ENCODE measurements at regions not wholly inside any gene's neighbourhood (a gene's known extent, or its start where the extent isn't known, plus 50 kb on each side); places are given as distances from the start of the nearest gene placed in this dataset.
"Not testable (repeated sequence)": the region's sequence is repeated elsewhere in the genome, so short reads cannot be mapped to it uniquely, and the experiment has no call there.

GRCh38 chr17:20668868-20669267 lies 89.3 kb downstream of the CDRT15L2 start:
- H3K27me3 ChIP-seq; H3K27ac ChIP-seq; H3K9me3 ChIP-seq; H3K4me1 ChIP-seq (ENCODE audit: control insufficient read depth in 1 of 2, insufficient read depth in 1 of 2, low read depth in 1 of 2, low read length in 1 of 2); H3K36me3 ChIP-seq; H3K4me3 ChIP-seq (ENCODE audit: low read depth in 1 of 2, low read length in 1 of 2): not testable (repeated sequence)

- not testable (repeated sequence) for H3K27ac ChIP-seq; H3K27me3 ChIP-seq; H3K4me1 ChIP-seq (ENCODE audit: control insufficient read depth in 1 of 2, insufficient read depth in 1 of 2, low read depth in 1 of 2, low read length in 1 of 2); H3K4me3 ChIP-seq (ENCODE audit: low read depth in 1 of 2, low read length in 1 of 2); H3K36me3 ChIP-seq; H3K9me3 ChIP-seq
Measured at GRCh38 chr17:20670506-20670905, 91.0 kb downstream of the CDRT15L2 start.

DNA sequence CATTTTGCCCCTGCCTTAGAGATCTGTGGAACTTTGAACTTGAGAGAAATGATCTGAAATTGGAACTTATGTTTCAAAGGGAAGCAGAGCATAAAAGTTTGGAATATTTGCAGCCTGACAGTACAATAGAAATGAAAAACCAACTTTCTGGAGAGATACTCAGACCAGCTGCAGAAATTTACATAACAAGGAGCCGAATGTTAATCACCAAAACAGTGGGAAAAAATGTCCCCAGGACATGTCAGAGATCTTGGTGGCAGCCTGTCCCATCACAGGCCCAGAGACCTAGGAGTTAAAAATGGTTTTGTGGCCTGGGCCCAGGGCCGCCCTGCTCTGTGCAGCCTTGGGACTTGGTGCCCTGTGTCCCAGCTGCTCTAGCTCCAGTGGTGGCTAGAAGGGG lies 94.8 kb downstream of the CDRT15L2 start:
- H3K36me3 ChIP-seq; H3K9me3 ChIP-seq; H3K27ac ChIP-seq; H3K4me3 ChIP-seq (ENCODE audit: low read depth in 1 of 2, low read length in 1 of 2); H3K27me3 ChIP-seq; H3K4me1 ChIP-seq (ENCODE audit: control insufficient read depth in 1 of 2, insufficient read depth in 1 of 2, low read depth in 1 of 2, low read length in 1 of 2): not testable (repeated sequence)

- H3K36me3 ChIP-seq; H3K27ac ChIP-seq; H3K27me3 ChIP-seq; H3K4me1 ChIP-seq (ENCODE audit: control insufficient read depth in 1 of 2, insufficient read depth in 1 of 2, low read depth in 1 of 2, low read length in 1 of 2); H3K4me3 ChIP-seq (ENCODE audit: low read depth in 1 of 2, low read length in 1 of 2); H3K9me3 ChIP-seq: not testable (repeated sequence)
Measured at GRCh38 chr17:20675707-20676106, 96.2 kb downstream of the CDRT15L2 start.

GRCh38 chr17:20676656-20677055 lies 97.1 kb downstream of the CDRT15L2 start:
- not testable (repeated sequence) for H3K36me3 ChIP-seq; H3K27me3 ChIP-seq; H3K9me3 ChIP-seq; H3K4me3 ChIP-seq (ENCODE audit: low read depth in 1 of 2, low read length in 1 of 2); H3K4me1 ChIP-seq (ENCODE audit: control insufficient read depth in 1 of 2, insufficient read depth in 1 of 2, low read depth in 1 of 2, low read length in 1 of 2); H3K27ac ChIP-seq

GRCh38 chr17:20677469-20677868 lies 97.9 kb downstream of the CDRT15L2 start:
- not testable (repeated sequence) for H3K4me3 ChIP-seq (ENCODE audit: low read depth in 1 of 2, low read length in 1 of 2); H3K36me3 ChIP-seq; H3K27me3 ChIP-seq; H3K4me1 ChIP-seq (ENCODE audit: control insufficient read depth in 1 of 2, insufficient read depth in 1 of 2, low read depth in 1 of 2, low read length in 1 of 2); H3K27ac ChIP-seq; H3K9me3 ChIP-seq

GRCh38 chr17:20678424-20678823 lies 98.9 kb downstream of the CDRT15L2 start:
- not testable (repeated sequence) for H3K27ac ChIP-seq; H3K4me3 ChIP-seq (ENCODE audit: low read depth in 1 of 2, low read length in 1 of 2); H3K4me1 ChIP-seq (ENCODE audit: control insufficient read depth in 1 of 2, insufficient read depth in 1 of 2, low read depth in 1 of 2, low read length in 1 of 2); H3K36me3 ChIP-seq; H3K27me3 ChIP-seq; H3K9me3 ChIP-seq

- not testable (repeated sequence) for H3K36me3 ChIP-seq; H3K4me1 ChIP-seq (ENCODE audit: control insufficient read depth in 1 of 2, insufficient read depth in 1 of 2, low read depth in 1 of 2, low read length in 1 of 2); H3K4me3 ChIP-seq (ENCODE audit: low read depth in 1 of 2, low read length in 1 of 2); H3K27ac ChIP-seq; H3K9me3 ChIP-seq; H3K27me3 ChIP-seq
Measured at GRCh38 chr17:20681746-20682722, 102.5 kb downstream of the CDRT15L2 start.

DNA sequence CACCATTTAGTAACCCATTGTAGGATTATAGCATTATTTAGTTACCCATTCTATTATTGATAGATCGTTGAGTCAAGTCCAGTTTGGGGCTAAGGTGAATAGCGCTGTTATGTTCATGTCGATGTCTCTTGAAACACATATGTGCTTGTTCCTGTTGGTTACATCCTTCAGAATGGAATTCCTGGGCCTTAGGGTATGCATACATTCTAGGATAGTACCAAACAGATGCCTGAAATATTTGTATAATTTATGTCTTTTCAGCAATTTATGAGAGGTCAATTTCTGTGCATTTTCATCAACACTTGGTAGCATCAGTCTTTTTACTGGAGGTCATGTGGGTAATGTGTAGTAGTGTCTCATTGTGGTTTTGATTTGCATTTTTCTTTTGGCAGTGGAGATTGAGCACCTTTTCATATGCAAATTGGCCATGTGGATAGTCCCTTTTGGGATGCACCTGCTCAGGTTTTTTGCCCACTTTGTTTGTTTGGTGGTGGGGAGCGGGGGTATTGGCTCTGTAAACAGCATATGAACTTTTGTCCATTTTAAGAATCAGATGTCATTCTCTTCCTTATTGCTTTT lies 104.2 kb downstream of the CDRT15L2 start:
- H3K4me1 ChIP-seq (ENCODE audit: control insufficient read depth in 1 of 2, insufficient read depth in 1 of 2, low read depth in 1 of 2, low read length in 1 of 2); H3K36me3 ChIP-seq; H3K4me3 ChIP-seq (ENCODE audit: low read depth in 1 of 2, low read length in 1 of 2); H3K27me3 ChIP-seq; H3K9me3 ChIP-seq; H3K27ac ChIP-seq: not testable (repeated sequence)

- H3K4me1 ChIP-seq (ENCODE audit: control insufficient read depth in 1 of 2, insufficient read depth in 1 of 2, low read depth in 1 of 2, low read length in 1 of 2); H3K27ac ChIP-seq: not testable (repeated sequence)
Measured at GRCh38 chr17:20684975-20685374, 105.5 kb downstream of the CDRT15L2 start.

DNA sequence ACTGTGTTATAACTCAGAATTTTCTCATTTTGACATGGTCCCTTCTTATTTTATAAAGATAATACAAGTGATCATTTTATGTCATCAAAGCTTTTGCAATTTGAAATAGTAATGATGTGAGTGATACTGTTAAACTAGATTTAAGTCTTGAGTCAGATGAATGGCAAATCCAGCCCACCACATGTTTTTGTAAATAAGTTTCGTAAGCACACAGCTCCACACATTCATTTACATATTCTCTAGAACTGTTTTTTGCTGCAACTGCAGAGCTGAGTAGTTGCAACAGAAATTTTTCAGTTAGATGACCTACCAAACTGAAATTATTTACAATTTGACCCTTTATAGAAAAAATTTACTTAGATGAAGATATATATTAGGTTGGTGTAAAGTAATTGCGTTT lies 108.1 kb downstream of the CDRT15L2 start:
- not testable (repeated sequence) for H3K27me3 ChIP-seq; H3K9me3 ChIP-seq; H3K4me1 ChIP-seq (ENCODE audit: control insufficient read depth in 1 of 2, insufficient read depth in 1 of 2, low read depth in 1 of 2, low read length in 1 of 2); H3K36me3 ChIP-seq; H3K27ac ChIP-seq; H3K4me3 ChIP-seq (ENCODE audit: low read depth in 1 of 2, low read length in 1 of 2)

More at GRCh38 chr17:20684975-20685374, 105.5 kb downstream of the CDRT15L2 start:
- H3K4me3 ChIP-seq (ENCODE audit: low read depth in 1 of 2, low read length in 1 of 2); H3K9me3 ChIP-seq; H3K27me3 ChIP-seq; H3K36me3 ChIP-seq: not testable (repeated sequence)

DNA sequence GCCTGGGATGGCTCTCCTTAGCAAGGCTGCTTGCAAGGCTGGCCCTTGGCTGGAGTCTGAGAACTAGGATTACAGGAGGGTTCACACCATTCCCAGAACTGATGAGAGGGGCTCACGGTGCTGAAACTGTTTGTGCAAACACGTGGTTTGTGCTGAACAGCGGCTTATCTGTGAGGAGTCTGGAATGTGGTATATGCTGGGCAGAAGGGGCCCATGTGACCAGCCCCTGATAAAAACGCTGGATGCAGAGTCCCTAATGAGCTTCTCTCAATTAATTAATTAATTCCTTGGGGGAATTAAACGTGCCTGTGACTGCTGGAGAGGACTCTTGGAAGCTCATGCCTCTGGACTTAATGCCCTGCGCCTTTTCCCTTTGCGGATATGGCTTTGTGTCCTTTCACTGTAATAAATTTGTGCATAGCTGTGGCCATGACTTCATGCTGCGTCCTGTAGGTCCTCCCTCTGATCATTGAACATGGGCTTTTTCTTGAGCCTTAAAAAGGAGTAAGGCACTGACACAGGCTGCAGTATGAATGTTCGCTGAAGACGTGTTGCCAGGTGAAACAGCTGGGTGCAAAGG lies 109.7 kb downstream of the CDRT15L2 start:
- H3K4me1 ChIP-seq (ENCODE audit: control insufficient read depth in 1 of 2, insufficient read depth in 1 of 2, low read depth in 1 of 2, low read length in 1 of 2); H3K9me3 ChIP-seq; H3K27ac ChIP-seq; H3K4me3 ChIP-seq (ENCODE audit: low read depth in 1 of 2, low read length in 1 of 2); H3K27me3 ChIP-seq; H3K36me3 ChIP-seq: not testable (repeated sequence)

GRCh38 chr17:20692706-20693105 lies 113.2 kb downstream of the CDRT15L2 start:
- H3K27me3 ChIP-seq; H3K4me1 ChIP-seq (ENCODE audit: control insufficient read depth in 1 of 2, insufficient read depth in 1 of 2, low read depth in 1 of 2, low read length in 1 of 2); H3K9me3 ChIP-seq; H3K4me3 ChIP-seq (ENCODE audit: low read depth in 1 of 2, low read length in 1 of 2); H3K36me3 ChIP-seq; H3K27ac ChIP-seq: not testable (repeated sequence)

GRCh38 chr17:20695871-20696270 lies 116.3 kb downstream of the CDRT15L2 start:
- not testable (repeated sequence) for H3K9me3 ChIP-seq; H3K36me3 ChIP-seq; H3K4me1 ChIP-seq (ENCODE audit: control insufficient read depth in 1 of 2, insufficient read depth in 1 of 2, low read depth in 1 of 2, low read length in 1 of 2); H3K27ac ChIP-seq; H3K27me3 ChIP-seq; H3K4me3 ChIP-seq (ENCODE audit: low read depth in 1 of 2, low read length in 1 of 2)

Data from neutrophil (primary cell).